ENCODE measurements at regions not wholly inside any gene's neighbourhood (a gene's known extent, or its start where the extent isn't known, plus 50 kb on each side); places are given as distances from the start of the nearest gene placed in this dataset.

- TF ChIP-seq CHD7 (IDR thresholded peaks at IDR 0.05; ENCODE audit: insufficient replicate concordance, low read length) = no peak
- TF ChIP-seq, protein P1, sequence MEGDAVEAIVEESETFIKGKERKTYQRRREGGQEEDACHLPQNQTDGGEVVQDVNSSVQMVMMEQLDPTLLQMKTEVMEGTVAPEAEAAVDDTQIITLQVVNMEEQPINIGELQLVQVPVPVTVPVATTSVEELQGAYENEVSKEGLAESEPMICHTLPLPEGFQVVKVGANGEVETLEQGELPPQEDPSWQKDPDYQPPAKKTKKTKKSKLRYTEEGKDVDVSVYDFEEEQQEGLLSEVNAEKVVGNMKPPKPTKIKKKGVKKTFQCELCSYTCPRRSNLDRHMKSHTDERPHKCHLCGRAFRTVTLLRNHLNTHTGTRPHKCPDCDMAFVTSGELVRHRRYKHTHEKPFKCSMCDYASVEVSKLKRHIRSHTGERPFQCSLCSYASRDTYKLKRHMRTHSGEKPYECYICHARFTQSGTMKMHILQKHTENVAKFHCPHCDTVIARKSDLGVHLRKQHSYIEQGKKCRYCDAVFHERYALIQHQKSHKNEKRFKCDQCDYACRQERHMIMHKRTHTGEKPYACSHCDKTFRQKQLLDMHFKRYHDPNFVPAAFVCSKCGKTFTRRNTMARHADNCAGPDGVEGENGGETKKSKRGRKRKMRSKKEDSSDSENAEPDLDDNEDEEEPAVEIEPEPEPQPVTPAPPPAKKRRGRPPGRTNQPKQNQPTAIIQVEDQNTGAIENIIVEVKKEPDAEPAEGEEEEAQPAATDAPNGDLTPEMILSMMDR (IDR thresholded peaks at IDR 0.05; ENCODE audit: control extremely low read depth in 1 of 3, insufficient read depth in 1 of 3, low read depth in 1 of 3, low read length in 3 of 3) = peak in 2 of 3 experiments; percentile 32 to 41; a peak in 2 of 4 replicates
- no peak for TF ChIP-seq MAFK (IDR thresholded peaks at IDR 0.05; ENCODE audit: low read depth, low read length)
- no peak for TF ChIP-seq SP4 (IDR thresholded peaks at IDR 0.05; ENCODE audit: low read length)
- TF ChIP-seq RAD21 (IDR thresholded peaks at IDR 0.05 in 1 of 2, conservative IDR thresholded peaks at IDR 0.05 in 1 of 2; ENCODE audit: low read depth in 2 of 2, low read length in 2 of 2) = peak; percentile 28 to 47; a peak in 3 of 4 replicates
Measured at GRCh38 chr6:93047033-93047432, 372.3 kb downstream of the EPHA7 start (continued).

Data from H1 (cell line).